Sigmoid colon (tissue), 6 donors: ENCODE measurements at regions not wholly inside any gene's neighbourhood (a gene's known extent, or its start where the extent isn't known, plus 50 kb on each side); places are given as distances from the start of the nearest gene placed in this dataset.

ENCODE experiments used
- DNase-seq: peaks from one replicate; pipeline ENCODE4 v3.0.0-alpha.2; 2019
- H3K27ac ChIP-seq, 4 donors: fragments of 200-600 bp; sonication (generic); one replicate each; pipeline ENCODE4 v1.5.1; 2016 to 2019; ENCODE audit warnings: mild to moderate bottlenecking in 1 of 4
- H3K27me3 ChIP-seq, 3 donors: fragments of 200-600 bp; sonication (generic); one replicate each; pipeline ENCODE4 v1.5.1; 2019; ENCODE audit warnings: mild to moderate bottlenecking in 1 of 3
- H3K36me3 ChIP-seq, 4 donors: fragments of 200-600 bp; sonication (generic); one replicate each; pipeline ENCODE4 v1.5.1; 2016 to 2019
- H3K4me1 ChIP-seq, 4 donors: fragments of 200-600 bp; sonication (generic); one replicate each; pipeline ENCODE4 v1.5.1; 2017 to 2019
- H3K4me3 ChIP-seq, 4 donors: fragments of 200-600 bp; sonication (generic); one replicate each; pipeline ENCODE4 v1.5.1; 2017 to 2019; ENCODE audit warnings: mild to moderate bottlenecking in 2 of 4, moderate library complexity in 1 of 4
- H3K9me3 ChIP-seq, 4 donors: fragments of 200-600 bp in 3 of 4; sonication (generic) in 3 of 4; one replicate each; pipeline versions ENCODE4 v1.5.1 to v1.6.1; 2013 to 2019
- EP300 ChIP-seq, 4 donors: sonication (generic); formaldehyde crosslinking; IDR thresholded peaks; one replicate each; pipeline ENCODE4 v1.6.1; 2017; ENCODE audit warnings: antibody characterized with exemption in 4 of 4
- POLR2A ChIP-seq, 2 donors: fragments of 450-650 bp; IDR thresholded peaks; one replicate each; pipeline ENCODE4 v1.6.1; 2016; ENCODE audit warnings: antibody characterized with exemption in 2 of 2, mild to moderate bottlenecking in 2 of 2, moderate library complexity in 2 of 2
- POLR2AphosphoS5 ChIP-seq, 4 donors: sonication (generic); formaldehyde crosslinking; IDR thresholded peaks; one replicate each; pipeline ENCODE4 v1.6.1; 2017; ENCODE audit warnings: antibody characterized with exemption in 4 of 4
- WGBS, 2 donors: extraction: QIAGEN DNeasy Blood & Tissue Kit; methylation state at CpG; one replicate each; pipeline ENCODE4 v1.1.7; 2013; 5-methylcytosine and 5-hydroxymethylcytosine counted together
- intact Hi-C: fragments of 100-400 bp; cut with DNase I; formaldehyde crosslinking; loops from one replicate; pipeline ENCODE4 v1.15.1; 2023
- TF ChIP-seq, protein P1 (sequence below), 4 experiments: fragments of 450-650 bp in 3 of 4; fragments of 200-600 bp in 1 of 4; IDR thresholded peaks; one replicate each; pipeline ENCODE4 v1.5.1; 2016 to 2019; ENCODE audit warnings: antibody characterized with exemption in 4 of 4, mild to moderate bottlenecking in 3 of 4, moderate library complexity in 2 of 4
- donor health status: healthy with polysubstance abuse.
- donor health status: healthy.

DNA sequence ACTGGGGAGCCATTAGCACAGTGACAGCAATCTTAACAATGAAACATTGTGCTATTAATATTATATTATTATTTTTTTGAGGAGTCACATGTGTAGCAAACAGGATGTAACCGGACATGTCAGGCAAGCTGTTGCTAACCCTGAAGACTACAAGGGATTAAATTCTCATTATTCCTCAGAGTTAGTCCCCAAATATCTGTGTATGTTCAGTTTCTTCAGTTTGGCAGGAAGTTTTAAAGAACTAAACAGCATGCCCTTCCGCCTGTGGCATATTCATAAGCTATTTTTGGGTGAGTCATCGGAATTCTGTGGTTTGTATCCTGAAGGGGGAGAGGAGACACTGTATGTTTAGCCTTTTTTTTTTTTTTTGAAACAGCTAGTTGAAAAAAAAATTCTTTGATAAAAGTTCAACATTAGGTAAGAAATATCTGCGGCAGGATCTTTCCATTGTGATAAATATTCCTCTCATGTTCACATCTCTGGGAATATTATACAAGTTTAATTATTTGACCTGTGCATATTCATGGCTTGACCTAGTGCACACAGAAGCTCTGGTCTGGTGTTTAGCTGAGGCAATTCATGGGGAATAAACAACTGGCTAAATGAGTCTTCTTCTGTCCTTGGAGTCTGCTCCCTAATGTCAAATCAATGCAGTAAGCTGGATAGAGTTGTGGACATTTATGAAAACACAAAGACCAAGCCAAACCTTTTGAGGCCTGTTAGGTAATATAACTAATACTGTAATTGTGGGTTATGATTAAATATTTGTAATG is 202.7 kb upstream of the CDKN2B start:
- Histone ChIP-seq H3K9me3 (no peaks in the 10 kb centered on the region), H3K27me3 (no peaks in the 10 kb centered on the region), H3K36me3 (no peaks in the 10 kb centered on the region), H3K4me1 (peaks cover 0 to 6% (median 0%) of the 10 kb centered on the region in 4 donors), H3K27ac (no peak overlapping the region), H3K4me3 (no peak overlapping the region)
- 38 to 78% methylated on average over 4 of the region's 4 CpGs for WGBS, 2 donors
- DNase-seq: no peak
- intact Hi-C loops: no loop called here
- TF ChIP-seq POLR2A (IDR thresholded peaks at IDR 0.05) (no peak), POLR2AphosphoS5 (IDR thresholded peaks at IDR 0.05) (no peak), EP300 (IDR thresholded peaks at IDR 0.05) (no peak)
- TF ChIP-seq, protein P1, sequence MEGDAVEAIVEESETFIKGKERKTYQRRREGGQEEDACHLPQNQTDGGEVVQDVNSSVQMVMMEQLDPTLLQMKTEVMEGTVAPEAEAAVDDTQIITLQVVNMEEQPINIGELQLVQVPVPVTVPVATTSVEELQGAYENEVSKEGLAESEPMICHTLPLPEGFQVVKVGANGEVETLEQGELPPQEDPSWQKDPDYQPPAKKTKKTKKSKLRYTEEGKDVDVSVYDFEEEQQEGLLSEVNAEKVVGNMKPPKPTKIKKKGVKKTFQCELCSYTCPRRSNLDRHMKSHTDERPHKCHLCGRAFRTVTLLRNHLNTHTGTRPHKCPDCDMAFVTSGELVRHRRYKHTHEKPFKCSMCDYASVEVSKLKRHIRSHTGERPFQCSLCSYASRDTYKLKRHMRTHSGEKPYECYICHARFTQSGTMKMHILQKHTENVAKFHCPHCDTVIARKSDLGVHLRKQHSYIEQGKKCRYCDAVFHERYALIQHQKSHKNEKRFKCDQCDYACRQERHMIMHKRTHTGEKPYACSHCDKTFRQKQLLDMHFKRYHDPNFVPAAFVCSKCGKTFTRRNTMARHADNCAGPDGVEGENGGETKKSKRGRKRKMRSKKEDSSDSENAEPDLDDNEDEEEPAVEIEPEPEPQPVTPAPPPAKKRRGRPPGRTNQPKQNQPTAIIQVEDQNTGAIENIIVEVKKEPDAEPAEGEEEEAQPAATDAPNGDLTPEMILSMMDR (IDR thresholded peaks at IDR 0.05): no peak

DNA sequence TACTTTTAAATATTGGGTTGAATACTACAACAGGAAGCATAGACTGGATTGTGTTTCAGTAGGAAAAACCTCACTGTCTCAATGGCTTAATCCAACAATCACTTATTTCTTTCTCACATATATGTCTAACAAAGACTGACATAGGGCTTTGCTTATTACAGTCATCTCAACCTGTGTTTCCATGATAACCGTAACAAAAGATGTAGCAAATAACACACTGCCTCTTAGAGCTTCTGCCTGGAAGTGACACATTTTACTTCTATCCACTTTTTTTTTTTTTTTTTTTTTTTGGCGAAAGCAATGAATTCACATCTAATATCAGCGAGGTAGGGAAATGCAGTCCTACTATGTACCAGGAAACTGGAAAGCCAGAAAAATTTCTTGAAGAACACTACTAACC is 204.9 kb upstream of the CDKN2B start:
- Histone ChIP-seq H3K4me3 (no peak overlapping the region), H3K27ac (no peak overlapping the region), H3K27me3 (no peaks in the 10 kb centered on the region), H3K4me1 (peaks cover 0 to 6% (median 0%) of the 10 kb centered on the region in 4 donors), H3K9me3 (no peaks in the 10 kb centered on the region), H3K36me3 (no peaks in the 10 kb centered on the region)
- DNase-seq: no peak
- 92 to 94% methylated on average over 3 of the region's 3 CpGs for whole genome bisulfite sequencing, 2 donors
- TF ChIP-seq POLR2A (IDR thresholded peaks at IDR 0.05) (no peak), EP300 (IDR thresholded peaks at IDR 0.05) (no peak), POLR2AphosphoS5 (IDR thresholded peaks at IDR 0.05) (no peak)
- TF ChIP-seq, protein P1 (IDR thresholded peaks at IDR 0.05): no peak
- intact Hi-C loops: no loop called here

DNA sequence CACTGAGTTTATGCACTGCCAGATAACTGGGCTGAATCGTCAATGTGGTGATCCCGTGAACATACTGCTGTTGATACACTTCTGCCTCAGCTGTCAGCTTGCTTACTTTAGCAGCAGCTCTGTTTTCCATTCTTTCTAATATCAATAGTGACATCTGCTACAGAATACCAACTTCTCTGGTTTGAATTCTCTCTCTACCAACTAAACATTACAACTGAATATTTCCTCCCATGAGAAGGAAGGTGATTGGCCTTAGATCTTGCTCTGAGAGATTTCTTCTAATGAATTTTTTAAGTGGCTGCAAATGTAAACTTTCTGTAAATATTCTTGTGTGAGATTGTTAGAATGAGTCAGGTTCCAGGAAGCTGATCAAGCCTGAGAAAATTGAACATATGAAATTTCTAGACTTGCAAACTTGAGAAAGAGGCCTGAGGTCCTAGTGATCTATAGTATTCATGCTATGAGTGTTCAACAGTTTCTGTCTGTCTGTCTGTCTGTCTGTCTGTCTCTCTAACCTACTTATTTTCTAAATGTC is 205.5 kb upstream of the CDKN2B start:
- no peaks in the 10 kb centered on the region for H3K27me3 ChIP-seq
- TF ChIP-seq POLR2A (IDR thresholded peaks at IDR 0.05) (no peak), POLR2AphosphoS5 (IDR thresholded peaks at IDR 0.05) (no peak), EP300 (IDR thresholded peaks at IDR 0.05) (no peak)
- TF ChIP-seq, protein P1 (IDR thresholded peaks at IDR 0.05): no peak
- whole genome bisulfite sequencing, 2 donors: 53 to 62% methylated on average over 2 of the region's 2 CpGs
- H3K4me1 ChIP-seq: peaks cover 0 to 6% (median 0%) of the 10 kb centered on the region in 4 donors
- no peaks in the 10 kb centered on the region for H3K9me3 ChIP-seq
- no peak overlapping the region for H3K27ac ChIP-seq
- intact Hi-C loops: no loop called here
- no peak for DNase-seq
- no peaks in the 10 kb centered on the region for H3K36me3 ChIP-seq
- H3K4me3 ChIP-seq: no peak overlapping the region

DNA sequence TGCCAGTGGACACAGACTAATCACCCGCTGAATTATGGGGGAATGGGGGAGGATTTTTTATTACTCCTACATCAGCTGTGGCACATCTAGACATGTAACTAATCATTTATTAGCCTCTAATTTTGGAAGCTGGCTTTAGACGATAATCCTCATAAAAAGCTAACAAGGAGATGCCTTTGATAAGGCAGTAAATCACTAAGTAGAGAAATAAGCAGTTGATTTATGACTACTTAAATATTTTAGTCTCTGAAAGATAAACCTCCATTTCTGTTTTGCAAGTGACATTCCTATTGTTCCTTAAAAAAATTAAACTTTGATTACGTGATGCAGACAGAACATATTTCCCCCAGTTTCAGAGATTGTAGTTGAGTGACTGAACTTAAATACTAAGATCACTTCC is 206.4 kb upstream of the CDKN2B start:
- Histone ChIP-seq H3K4me3 (no peak overlapping the region), H3K36me3 (no peaks in the 10 kb centered on the region), H3K27ac (no peak overlapping the region), H3K27me3 (no peaks in the 10 kb centered on the region), H3K9me3 (no peaks in the 10 kb centered on the region), H3K4me1 (peaks cover 0 to 6% (median 0%) of the 10 kb centered on the region in 4 donors)
- intact Hi-C loops: no loop called here
- no peak for DNase-seq
- TF ChIP-seq POLR2A (IDR thresholded peaks at IDR 0.05) (no peak), EP300 (IDR thresholded peaks at IDR 0.05) (no peak), POLR2AphosphoS5 (IDR thresholded peaks at IDR 0.05) (no peak)
- TF ChIP-seq, protein P1 (IDR thresholded peaks at IDR 0.05): no peak
- WGBS, 2 donors: 64 to 70% methylated on average over 3 of the region's 3 CpGs
